Putamen (tissue), 1 donor: ENCODE measurements at regions not wholly inside any gene's neighbourhood (a gene's known extent, or its start where the extent isn't known, plus 50 kb on each side); places are given as distances from the start of the nearest gene placed in this dataset.
"Not testable (repeated sequence)": the region's sequence is repeated elsewhere in the genome, so short reads cannot be mapped to it uniquely, and the experiment has no call there.

ENCODE experiments used
- DNase-seq: peaks from one replicate; pipeline ENCODE4 v3.0.0-alpha.2; 2016; ENCODE audit warnings: low spot score

GRCh38 chr7:46292741-46293140, 371.7 kb upstream of the IGFBP3 start:
- DNase-seq = no peak

- DNase-seq = no peak
These were observed 370.6 kb upstream of the IGFBP3 start for GRCh38 chr7:46291601-46292150.

GRCh38 chr7:46291050-46291438, 370.0 kb upstream of the IGFBP3 start:
- no peak for DNase-seq

- DNase-seq = no peak
These were observed 369.4 kb upstream of the IGFBP3 start for GRCh38 chr7:46290374-46291049.

- no peak for DNase-seq
These were observed 367.8 kb upstream of the IGFBP3 start for GRCh38 chr7:46288861-46289260.

GRCh38 chr7:46288010-46288409, 366.9 kb upstream of the IGFBP3 start:
- DNase-seq = no peak

- no peak for DNase-seq
These were observed 365.9 kb upstream of the IGFBP3 start for GRCh38 chr7:46286957-46287356.

- no peak for DNase-seq
These were observed 365.3 kb upstream of the IGFBP3 start for GRCh38 chr7:46286356-46286755.

GRCh38 chr7:46285878-46286277, 364.8 kb upstream of the IGFBP3 start:
- DNase-seq = no peak

- no peak for DNase-seq
These were observed 362.8 kb upstream of the IGFBP3 start for GRCh38 chr7:46283852-46284251.

- DNase-seq = no peak
These were observed 361.1 kb upstream of the IGFBP3 start for GRCh38 chr7:46282155-46282554.

GRCh38 chr7:46281071-46281470, 360.0 kb upstream of the IGFBP3 start:
- DNase-seq = no peak

GRCh38 chr7:46279290-46279689, 358.2 kb upstream of the IGFBP3 start:
- DNase-seq = no peak

GRCh38 chr7:46264646-46265045, 343.6 kb upstream of the IGFBP3 start:
- no peak for DNase-seq

- not testable (repeated sequence) for DNase-seq
These were observed 340.6 kb upstream of the IGFBP3 start for GRCh38 chr7:46261638-46262037.

- DNase-seq = no peak
These were observed 338.9 kb upstream of the IGFBP3 start for GRCh38 chr7:46259947-46260346.

GRCh38 chr7:46257761-46258448, 336.8 kb upstream of the IGFBP3 start:
- DNase-seq = no peak

- DNase-seq = no peak
These were observed 336.0 kb upstream of the IGFBP3 start for GRCh38 chr7:46256870-46257661.

GRCh38 chr7:46253520-46253919, 332.4 kb upstream of the IGFBP3 start:
- no peak for DNase-seq

- DNase-seq = no peak
These were observed 326.6 kb upstream of the IGFBP3 start for GRCh38 chr7:46247664-46248063.

- DNase-seq = no peak
These were observed 324.6 kb upstream of the IGFBP3 start for GRCh38 chr7:46245586-46246111.

- DNase-seq = no peak
These were observed 323.7 kb upstream of the IGFBP3 start for GRCh38 chr7:46244757-46245156.
